DOHH2 (cell line): ENCODE measurements at regions not wholly inside any gene's neighbourhood (a gene's known extent, or its start where the extent isn't known, plus 50 kb on each side); places are given as distances from the start of the nearest gene placed in this dataset.

ENCODE experiments used
- H3F3A ChIP-seq: fragments of 200-600 bp; sonication (generic), shearing (Covaris generic); 2 replicates; pipeline ENCODE4 v1.6.0; 2016; ENCODE audit warnings: antibody characterized with exemption, mild to moderate bottlenecking; ENCODE audit not compliant: control insufficient read depth, insufficient read depth
- H3K27ac ChIP-seq: fragments of 200-600 bp; sonication (generic); 2 replicates; pipeline ENCODE4 v1.5.1; 2014; ENCODE audit warnings: low read depth, mild to moderate bottlenecking, low read length, moderate library complexity
- H3K27me3 ChIP-seq: fragments of 200-600 bp; sonication (generic); 2 replicates; pipeline ENCODE4 v1.6.1; 2014; ENCODE audit warnings: mild to moderate bottlenecking, low read length, mixed read lengths; ENCODE audit not compliant: control insufficient read depth
- H3K36me3 ChIP-seq: fragments of 200-600 bp; sonication (generic); 2 replicates; pipeline ENCODE4 v1.6.1; 2014; ENCODE audit warnings: mild to moderate bottlenecking, low read length, moderate library complexity, mixed read lengths; ENCODE audit not compliant: control insufficient read depth
- H3K4me1 ChIP-seq: fragments of 200-600 bp; sonication (generic); 2 replicates; pipeline ENCODE4 v1.6.1; 2014; ENCODE audit warnings: mild to moderate bottlenecking, low read length, mixed read lengths; ENCODE audit not compliant: control insufficient read depth
- H3K4me2 ChIP-seq: fragments of 200-600 bp; sonication (generic); 2 replicates; pipeline ENCODE4 v1.6.0; 2014; ENCODE audit warnings: mild to moderate bottlenecking, low read length, moderate library complexity
- H3K4me3 ChIP-seq: fragments of 200-600 bp; sonication (generic); 2 replicates; pipeline ENCODE4 v1.5.1; 2014; ENCODE audit warnings: mild to moderate bottlenecking, low read length, mixed read lengths
- H3K79me2 ChIP-seq: fragments of 200-600 bp; sonication (generic); 2 replicates; pipeline ENCODE4 v1.6.1; 2014; ENCODE audit warnings: mild to moderate bottlenecking, low read length, mixed read lengths; ENCODE audit not compliant: control insufficient read depth
- H3K9me2 ChIP-seq: fragments of 200-600 bp; sonication (generic); replicated peaks from 2 replicates; pipeline ENCODE4 v1.6.1; 2014; ENCODE audit warnings: mild to moderate bottlenecking, low read length, mixed read lengths; ENCODE audit not compliant: control insufficient read depth
- H3K9me3 ChIP-seq: fragments of 200-600 bp; sonication (generic); 2 replicates; pipeline ENCODE4 v1.6.1; 2014; ENCODE audit warnings: antibody characterized with exemption, low read length, mixed read lengths; ENCODE audit not compliant: control insufficient read depth, insufficient read depth
- H4K20me1 ChIP-seq: fragments of 200-600 bp; sonication (generic); 2 replicates; pipeline ENCODE4 v1.6.0; 2014; ENCODE audit warnings: low read depth, mild to moderate bottlenecking, antibody characterized with exemption, low read length, moderate library complexity; ENCODE audit not compliant: control insufficient read depth, insufficient read depth
- CTCF ChIP-seq: fragments of 200-600 bp; sonication (generic); IDR thresholded peaks from one replicate; pipeline ENCODE4 v1.5.1; 2014; ENCODE audit warnings: antibody characterized with exemption, mild to moderate bottlenecking, low read depth, low read length; ENCODE audit not compliant: poor library complexity, severe bottlenecking
- EZH2phosphoT487 ChIP-seq: fragments of 200-600 bp; sonication (generic); IDR thresholded peaks from 2 replicates; pipeline ENCODE4 v1.6.1; 2017; ENCODE audit warnings: borderline replicate concordance, mild to moderate bottlenecking, antibody characterized with exemption, low read length, moderate library complexity, mixed read lengths

- peak overlapping the region; percentile 73 for H3K4me2 ChIP-seq
- peak overlapping the region; percentile 56 for H3K4me3 ChIP-seq
- H3K4me1 ChIP-seq: peaks cover 64% of the 10 kb centered on the region
- TF ChIP-seq EZH2phosphoT487 (no peak), CTCF (no peak)
- H3K27ac ChIP-seq: peak overlapping the region; percentile 75
- H3K9me2 ChIP-seq: no peaks in the 10 kb centered on the region
- no peaks in the 10 kb centered on the region for H3K79me2 ChIP-seq
- no peaks in the 10 kb centered on the region for H3K36me3 ChIP-seq
- 0 out of 2 replicates have a peak, but pooled peaks cover 5% of the 10 kb centered on the region for H3F3A ChIP-seq
- H3K9me3 ChIP-seq: no peaks in the 10 kb centered on the region
- no peaks in the 10 kb centered on the region for H4K20me1 ChIP-seq
- no peaks in the 10 kb centered on the region for H3K27me3 ChIP-seq
Observed at GRCh38 chr6:12594530-12594893, 122.1 kb upstream of the PHACTR1 start.

DNA sequence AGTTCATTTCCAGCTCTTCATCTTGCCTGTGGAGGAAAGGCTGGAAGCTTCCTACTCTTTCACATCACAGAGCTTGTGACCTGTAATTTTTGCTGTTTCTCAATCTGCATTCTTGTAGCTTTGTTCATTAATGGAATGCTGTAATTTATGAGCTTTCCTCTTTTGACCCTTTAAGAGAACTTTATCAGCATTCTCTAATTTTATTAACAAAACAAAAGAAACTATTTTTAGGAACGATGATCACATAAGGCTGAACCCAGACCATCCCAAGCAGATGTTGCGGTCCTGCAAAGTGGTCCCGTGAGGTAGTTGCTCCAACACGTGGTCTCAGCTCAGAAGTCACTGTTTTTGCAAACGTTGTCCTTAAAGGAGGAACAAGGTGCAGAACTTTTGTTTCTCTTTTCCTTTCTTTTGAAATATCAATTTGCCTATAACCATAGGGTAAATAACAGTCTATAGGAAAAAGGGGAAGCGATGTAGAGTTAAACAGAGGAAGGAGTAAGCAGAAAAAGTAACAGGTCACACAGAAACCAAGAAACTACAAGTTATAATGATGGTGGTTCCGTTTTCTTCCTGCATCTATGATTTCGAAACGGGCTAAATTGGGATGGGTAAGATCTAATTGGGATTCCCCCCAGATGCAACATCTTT, 121.3 kb upstream of the PHACTR1 start:
- Histone ChIP-seq H3K9me2 (no peaks in the 10 kb centered on the region), H3K27ac (peak overlapping the region; percentile 75), H4K20me1 (no peaks in the 10 kb centered on the region), H3K4me3 (peak overlapping the region; percentile 56), H3K9me3 (no peaks in the 10 kb centered on the region), H3K27me3 (no peaks in the 10 kb centered on the region), H3K79me2 (no peaks in the 10 kb centered on the region), H3K4me1 (peaks cover 72% of the 10 kb centered on the region), H3K4me2 (peak overlapping the region; percentile 73), H3K36me3 (no peaks in the 10 kb centered on the region), H3F3A (0 out of 2 replicates have a peak, but pooled peaks cover 5% of the 10 kb centered on the region)
- TF ChIP-seq CTCF: no peak

DNA sequence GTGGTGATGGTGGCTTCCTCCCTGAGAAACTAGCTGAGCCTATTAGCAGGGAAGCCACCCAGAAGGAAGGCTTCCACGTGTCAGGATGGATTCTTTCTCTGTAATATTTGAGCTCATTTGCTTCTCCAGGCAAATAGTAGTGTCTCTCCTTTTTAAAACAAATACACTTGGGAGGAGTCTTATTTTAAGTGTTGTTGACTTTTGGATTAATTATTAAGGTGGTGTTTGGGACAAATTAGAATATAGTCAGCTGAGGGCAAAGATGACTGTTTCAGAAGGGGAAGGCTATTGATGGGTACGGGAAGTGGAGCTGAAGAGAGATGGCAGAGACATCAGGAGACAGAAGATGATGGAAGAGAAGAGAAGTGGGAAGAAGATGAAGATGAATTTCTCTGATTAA, 119.8 kb upstream of the PHACTR1 start:
- Histone ChIP-seq H3K27ac (0 out of 2 replicates have a peak overlapping the region, but pooled peaks have one; percentile 75), H3K4me3 (no peak overlapping the region), H4K20me1 (no peaks in the 10 kb centered on the region), H3K79me2 (no peaks in the 10 kb centered on the region), H3K9me2 (no peaks in the 10 kb centered on the region), H3K4me2 (peak overlapping the region; percentile 73; the same call in 1 of the 2 replicates), H3K36me3 (no peaks in the 10 kb centered on the region), H3K4me1 (peaks cover 87% of the 10 kb centered on the region), H3K9me3 (no peaks in the 10 kb centered on the region), H3K27me3 (no peaks in the 10 kb centered on the region), H3F3A (0 out of 2 replicates have a peak, but pooled peaks cover 5% of the 10 kb centered on the region)
- TF ChIP-seq CTCF (no peak), EZH2phosphoT487 (no peak)
